HepG2 (cell line): ENCODE measurements at regions not wholly inside any gene's neighbourhood (a gene's known extent, or its start where the extent isn't known, plus 50 kb on each side); places are given as distances from the start of the nearest gene placed in this dataset.

Experiments used
- ATAC-seq: fragments of 200-7000 bp; cut with Tn5 transposase; 3 replicates; pipeline ENCODE4 v1.9.1; 2020; ENCODE audit warnings: mild to moderate bottlenecking, moderate library complexity
- BruUV-seq: library from RNA; stranded (reverse); fragments of 400-500 nt; replicated peaks from 2 replicates; lab custom pipeline; 2021; lab: Mats Ljungman, UMichigan
- CTCF ChIA-PET: fragments of 300-600 bp; formaldehyde crosslinking; extraction: SDS; loops from one replicate; lab custom pipeline; 2021; ENCODE audit warnings: low total read pairs, inconsistent platforms, low intra/inter-chr PET ratio; lab: Yijun Ruan, JAX
- POLR2A ChIA-PET: fragments of 350-600 bp; sonication (Branson Sonifier 250); formaldehyde crosslinking; loops from one replicate; lab custom pipeline; 2020; ENCODE audit warnings: antibody characterized with exemption, inconsistent platforms; lab: Yijun Ruan, JAX
- DNase-seq: peaks from one replicate; pipeline ENCODE4 v3.0.0-alpha.2; 2015; ENCODE audit warnings: low spot score
- FAIRE-seq: peaks from 3 replicates; lab custom pipeline; 2011; peaks lifted over from hg19 to GRCh38; lab: Jason Lieb, UNC
- H2AFZ ChIP-seq: one replicate; pipeline ENCODE4 v1.6.1; 2011; ENCODE audit warnings: low read length, inconsistent platforms
- H3K27ac ChIP-seq: fragments of 300-600 bp; 3 replicates; pipeline ENCODE4 v1.8.0; 2011; ENCODE audit warnings: mixed run types, mild to moderate bottlenecking, mixed read lengths, low read length, inconsistent platforms; ENCODE audit not compliant: insufficient read depth; ENCODE audit errors: extremely low read length
- H3K27me3 ChIP-seq, 2 experiments: fragments of 200-600 bp in 1 of 2; 2 replicates in 1 of 2; 3 replicates in 1 of 2; pipeline versions ENCODE4 v1.6.0 to v1.8.0; 2011; ENCODE audit warnings: low read length in 2 of 2, mild to moderate bottlenecking in 2 of 2, moderate library complexity in 2 of 2, inconsistent platforms in 1 of 2; ENCODE audit not compliant: insufficient read depth in 2 of 2, control insufficient read depth in 1 of 2
- H3K36me3 ChIP-seq, 2 experiments: fragments of 200-600 bp in 1 of 2; replicated peaks in 1 of 2; 2 replicates in 1 of 2; 3 replicates in 1 of 2; pipeline versions ENCODE4 v1.5.1 to v1.8.0; 2011; ENCODE audit warnings: low read length in 2 of 2, inconsistent platforms in 1 of 2; ENCODE audit not compliant: insufficient read depth in 2 of 2, control insufficient read depth in 1 of 2
- H3K4me1 ChIP-seq: 2 replicates; pipeline ENCODE4 v1.5.1; 2012; ENCODE audit warnings: low read length, inconsistent platforms; ENCODE audit not compliant: insufficient read depth
- H3K4me2 ChIP-seq: 2 replicates; pipeline ENCODE4 v1.6.0; 2011; ENCODE audit warnings: low read depth, low read length, inconsistent platforms
- H3K4me3 ChIP-seq, 3 experiments: fragments of 200-600 bp in 1 of 3; sonication (generic), shearing (Covaris generic) in 1 of 3; replicated peaks in 1 of 3; 2 replicates each; pipeline ENCODE4 v1.5.1; 2011 to 2016; ENCODE audit warnings: low read length in 3 of 3, inconsistent platforms in 2 of 3, low read depth in 2 of 3, mild to moderate bottlenecking in 2 of 3, control low read depth in 1 of 3, mixed read lengths in 1 of 3; ENCODE audit not compliant: insufficient read depth in 1 of 3
- H3K79me2 ChIP-seq: one replicate; pipeline ENCODE4 v1.6.1; 2011; ENCODE audit warnings: low read length, inconsistent platforms; ENCODE audit not compliant: insufficient read depth
- H3K9ac ChIP-seq: 2 replicates; pipeline ENCODE4 v1.6.0; 2011; ENCODE audit warnings: mild to moderate bottlenecking, low read depth, low read length, inconsistent platforms; ENCODE audit not compliant: insufficient read depth
- H3K9me3 ChIP-seq: 2 replicates; pipeline ENCODE4 v1.5.1; 2012; ENCODE audit warnings: mild to moderate bottlenecking, low read length
- H4K20me1 ChIP-seq: 2 replicates; pipeline ENCODE4 v1.6.0; 2011; ENCODE audit warnings: inconsistent platforms, mild to moderate bottlenecking, low read length, moderate library complexity; ENCODE audit not compliant: insufficient read depth
- ATF7 ChIP-seq, 2 experiments: fragments of 450-650 bp in 1 of 2; sonication (generic) in 1 of 2; formaldehyde crosslinking in 1 of 2; IDR thresholded peaks; 2 replicates each; pipeline versions ENCODE4 v1.4.0 to v1.6.1; 2016 to 2020; ENCODE audit warnings: antibody characterized with exemption in 1 of 2, mild to moderate bottlenecking in 1 of 2, missing genetic modification reagents in 1 of 2
- EZH2 ChIP-seq: conservative IDR thresholded peaks from 2 replicates; pipeline ENCODE4 v1.6.1; 2012; ENCODE audit warnings: mild to moderate bottlenecking, low read depth, low read length, moderate library complexity
- KMT2B ChIP-seq: IDR thresholded peaks from 2 replicates; pipeline ENCODE4 v1.6.1; 2016; ENCODE audit warnings: missing genetic modification reagents, missing compliant biosample characterization
- MATR3 ChIP-seq: sonication (generic); formaldehyde crosslinking; IDR thresholded peaks from 2 replicates; pipeline ENCODE4 v1.4.0; 2020; ENCODE audit warnings: missing genetic modification reagents
- PLRG1 ChIP-seq: fragments of 450-650 bp; conservative IDR thresholded peaks from 2 replicates; pipeline ENCODE4 v1.6.1; 2016
- U2AF1 ChIP-seq: fragments of 200-400 bp; formaldehyde crosslinking; optimal IDR thresholded peaks from 2 replicates; pipeline ENCODE3; 2017; ENCODE audit warnings: mild to moderate bottlenecking, low read depth, low read length
- ZBTB1 ChIP-seq: sonication (generic); formaldehyde crosslinking; IDR thresholded peaks from 2 replicates; pipeline ENCODE4 v1.4.0; 2020; ENCODE audit warnings: missing genetic modification reagents, borderline replicate concordance
- ZBTB43 ChIP-seq: sonication (generic); formaldehyde crosslinking; conservative IDR thresholded peaks from 2 replicates; pipeline ENCODE4 v1.4.0; 2020; ENCODE audit warnings: missing genetic modification reagents
- WGBS: methylation state at CpG from one replicate; pipeline ENCODE4 v1.1.6; 2017; ENCODE audit warnings: low lambda C conversion rate; 5-methylcytosine and 5-hydroxymethylcytosine counted together
- in situ Hi-C: cut with HindIII; loops from 2 replicates; pipeline ENCODE4 v1.10.0; 2017; ENCODE audit warnings: low pct_unique_long_range_greater_than_20kb; ENCODE audit not compliant: extremely low pct_ligation_motif_present
- intact Hi-C: fragments of 100-400 bp; cut with micrococcal nuclease; formaldehyde crosslinking; loops from one replicate; pipeline ENCODE4 v1.10.0; 2022; ENCODE audit not compliant: unreplicated experiment
- TF ChIP-seq, protein P1 (sequence below): fragments of 450-650 bp; IDR thresholded peaks from 2 replicates; pipeline ENCODE4 v1.6.1; 2017

DNA sequence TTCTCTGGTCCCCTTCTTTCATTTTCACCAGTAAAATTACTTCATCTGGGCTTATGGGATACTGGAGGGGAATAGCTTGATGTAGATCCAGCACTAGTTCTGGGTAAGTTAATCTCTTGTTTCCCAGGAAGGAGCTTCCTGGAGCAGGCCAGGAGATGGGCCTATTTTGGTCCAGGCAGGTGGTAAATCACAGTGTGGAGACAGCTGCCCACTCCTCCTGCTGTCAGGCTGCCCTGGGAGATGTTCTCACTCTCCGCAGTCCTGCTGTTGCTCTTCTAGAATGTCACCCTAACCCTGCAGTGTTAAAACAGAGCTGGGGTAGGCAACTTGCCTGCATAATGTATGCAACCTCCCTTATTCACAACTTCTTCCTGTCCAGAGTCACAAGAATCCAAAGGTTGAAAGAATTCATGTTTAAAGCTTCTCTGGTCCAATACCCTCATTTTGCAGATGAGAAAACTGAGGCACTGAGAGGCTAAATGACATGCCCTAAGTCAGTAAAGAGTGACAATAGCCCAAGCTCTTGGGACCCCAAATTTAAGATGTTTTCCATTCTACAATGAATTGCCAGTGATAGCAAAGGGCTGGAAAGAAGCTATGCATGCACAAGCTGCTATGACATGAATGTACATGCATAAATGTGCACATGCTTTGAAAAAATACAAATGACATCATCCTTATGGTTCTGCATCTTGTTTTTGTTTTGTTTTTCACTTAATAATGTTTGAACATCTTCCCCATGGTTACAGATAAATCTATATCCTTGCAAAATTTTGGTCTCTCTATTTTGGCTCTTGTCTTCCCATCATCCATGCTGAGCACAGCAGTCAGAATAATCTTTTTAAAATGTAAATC lies 71.8 kb upstream of the ADRA1B start:
- Histone ChIP-seq H3K4me3 (no peak overlapping the region), H3K9me3 (no peaks in the 10 kb centered on the region), H3K4me1 (no peaks in the 10 kb centered on the region), H3K27me3 (no peaks in the 10 kb centered on the region; a peak in 1 of 5 replicates), H2AFZ (no peak overlapping the region), H3K79me2 (no peaks in the 10 kb centered on the region), H3K9ac (no peak overlapping the region), H3K4me2 (no peak overlapping the region), H3K36me3 (no peaks in the 10 kb centered on the region), H4K20me1 (no peaks in the 10 kb centered on the region), H3K27ac (no peak overlapping the region)
- peak; percentile 89 for TF ChIP-seq ATF7 (IDR thresholded peaks at IDR 0.05)
- TF ChIP-seq ATF7 (CRISPR knock-in tag; IDR thresholded peaks at IDR 0.05), result no peak
- TF ChIP-seq PLRG1, result no peak
- no peak for TF ChIP-seq MATR3 (CRISPR knock-in tag)
- no peak for TF ChIP-seq KMT2B (CRISPR knock-in tag)
- TF ChIP-seq U2AF1, result no peak
- TF ChIP-seq ZBTB43, result no peak
- no peak for TF ChIP-seq ZBTB1 (CRISPR knock-in tag)
- TF ChIP-seq, protein P1, sequence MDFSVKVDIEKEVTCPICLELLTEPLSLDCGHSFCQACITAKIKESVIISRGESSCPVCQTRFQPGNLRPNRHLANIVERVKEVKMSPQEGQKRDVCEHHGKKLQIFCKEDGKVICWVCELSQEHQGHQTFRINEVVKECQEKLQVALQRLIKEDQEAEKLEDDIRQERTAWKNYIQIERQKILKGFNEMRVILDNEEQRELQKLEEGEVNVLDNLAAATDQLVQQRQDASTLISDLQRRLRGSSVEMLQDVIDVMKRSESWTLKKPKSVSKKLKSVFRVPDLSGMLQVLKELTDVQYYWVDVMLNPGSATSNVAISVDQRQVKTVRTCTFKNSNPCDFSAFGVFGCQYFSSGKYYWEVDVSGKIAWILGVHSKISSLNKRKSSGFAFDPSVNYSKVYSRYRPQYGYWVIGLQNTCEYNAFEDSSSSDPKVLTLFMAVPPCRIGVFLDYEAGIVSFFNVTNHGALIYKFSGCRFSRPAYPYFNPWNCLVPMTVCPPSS, result no peak
- no peak for TF ChIP-seq EZH2
- intact Hi-C loops, result no loop called here
- 0% methylated on average over 1 of the region's 1 CpG for WGBS
- FAIRE-seq (no peak), DNase-seq (no peak), ATAC-seq (no peak)
- POLR2A ChIA-PET, result no interaction called here
- BruUV-seq, result no TSS peak
- in situ Hi-C loops, result no loop called here
- CTCF ChIA-PET, result no interaction called here
